Stomach (tissue), 8 donors: ENCODE measurements at regions not wholly inside any gene's neighbourhood (a gene's known extent, or its start where the extent isn't known, plus 50 kb on each side); places are given as distances from the start of the nearest gene placed in this dataset.

Source experiments
- DNase-seq, 2 donors: peaks; one replicate each; pipeline versions ENCODE4 v3.0.0 to v3.0.0-alpha.2; 2013 to 2019
- H3K27ac ChIP-seq, 5 donors: fragments of 200-600 bp in 4 of 5; sonication (generic) in 4 of 5; one replicate each; pipeline ENCODE4 v1.5.1; 2013 to 2019; ENCODE audit warnings: mild to moderate bottlenecking in 1 of 5, moderate library complexity in 1 of 5
- H3K27me3 ChIP-seq, 3 donors: fragments of 200-600 bp; sonication (generic); one replicate each; pipeline ENCODE4 v1.5.1; 2017 to 2019; ENCODE audit warnings: mixed run types in 1 of 3
- H3K36me3 ChIP-seq, 4 donors: fragments of 200-600 bp; sonication (generic); 1 replicate in 3 of 4; 2 replicates in 1 of 4; pipeline ENCODE4 v1.5.1; 2016 to 2019
- H3K4me1 ChIP-seq, 4 donors: fragments of 200-600 bp; sonication (generic); one replicate each; pipeline ENCODE4 v1.5.1; 2016 to 2019
- H3K4me3 ChIP-seq, 4 donors: fragments of 200-600 bp; sonication (generic) in 3 of 4; one replicate each; pipeline ENCODE4 v1.5.1; 2016 to 2019; ENCODE audit warnings: mild to moderate bottlenecking in 1 of 4
- H3K9me3 ChIP-seq, 4 donors: fragments of 200-600 bp; sonication (generic); one replicate each; pipeline ENCODE4 v1.5.1; 2016 to 2019
- EP300 ChIP-seq: sonication (generic); formaldehyde crosslinking; IDR thresholded peaks from one replicate; pipeline ENCODE4 v1.6.1; 2017; ENCODE audit warnings: antibody characterized with exemption
- POLR2A ChIP-seq, 4 donors: fragments of 450-650 bp; IDR thresholded peaks; one replicate each; pipeline ENCODE4 v1.6.1; 2016; ENCODE audit warnings: antibody characterized with exemption in 4 of 4, control low read depth in 2 of 4, mild to moderate bottlenecking in 1 of 4, moderate library complexity in 1 of 4
- POLR2AphosphoS5 ChIP-seq, 3 donors: sonication (generic); formaldehyde crosslinking; IDR thresholded peaks; one replicate each; pipeline ENCODE4 v1.6.1; 2016; ENCODE audit warnings: antibody characterized with exemption in 3 of 3
- WGBS, 5 donors: extraction: QIAGEN DNeasy Blood & Tissue Kit in 3 of 5; methylation state at CpG; one replicate each; pipeline versions ENCODE4 v1.1.5 to v1.1.7; 2013 to 2018; 5-methylcytosine and 5-hydroxymethylcytosine counted together
- intact Hi-C: fragments of 100-400 bp; cut with DNase I; formaldehyde crosslinking; loops from one replicate; pipeline ENCODE4 v1.15.1; 2023; ENCODE audit warnings: low total_unique reads
- TF ChIP-seq, protein P1 (sequence below), 7 experiments: fragments of 450-650 bp in 4 of 7; fragments of 200-600 bp in 3 of 7; sonication (generic) in 3 of 7; IDR thresholded peaks; one replicate each; pipeline ENCODE4 v1.5.1; 2016 to 2019; ENCODE audit warnings: antibody characterized with exemption in 7 of 7, control low read depth in 2 of 7, mild to moderate bottlenecking in 1 of 7
- donor health status: healthy with polysubstance abuse.
- donor health status: Bipolar disorder and iron deficiency.
- donor health status: healthy.

DNA sequence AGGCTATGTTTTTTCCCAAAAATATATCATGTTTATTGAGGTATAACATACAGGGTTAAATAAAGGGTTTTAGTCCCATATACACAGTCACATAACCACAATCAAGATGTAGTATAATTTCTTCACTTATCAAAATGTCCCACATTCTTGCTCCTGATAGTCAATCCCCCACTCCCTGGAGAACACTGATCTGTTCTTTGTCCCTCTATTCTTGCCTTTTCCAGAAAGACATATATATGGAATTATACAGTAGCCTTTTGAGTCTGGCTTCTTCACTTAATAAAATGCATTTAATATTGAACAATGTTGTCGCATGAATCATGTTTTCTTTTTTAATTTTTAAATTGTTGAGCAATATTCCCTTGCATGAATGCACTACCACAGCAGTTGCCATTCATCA, 1059.7 kb downstream of the TSN start:
- 83 to 95% (median 88%) methylated on average over 1 of the region's 1 CpG for WGBS, 5 donors
- Histone ChIP-seq H3K4me3 (no peak overlapping the region), H3K36me3 (no peaks in the 10 kb centered on the region), H3K27me3 (no peaks in the 10 kb centered on the region), H3K27ac (no peak overlapping the region), H3K9me3 (peaks cover 0 to 4% (median 0%) of the 10 kb centered on the region in 4 donors), H3K4me1 (no peaks in the 10 kb centered on the region)
- intact Hi-C loops = no loop called here
- no peak for TF ChIP-seq POLR2A (IDR thresholded peaks at IDR 0.05)
- TF ChIP-seq, protein P1, sequence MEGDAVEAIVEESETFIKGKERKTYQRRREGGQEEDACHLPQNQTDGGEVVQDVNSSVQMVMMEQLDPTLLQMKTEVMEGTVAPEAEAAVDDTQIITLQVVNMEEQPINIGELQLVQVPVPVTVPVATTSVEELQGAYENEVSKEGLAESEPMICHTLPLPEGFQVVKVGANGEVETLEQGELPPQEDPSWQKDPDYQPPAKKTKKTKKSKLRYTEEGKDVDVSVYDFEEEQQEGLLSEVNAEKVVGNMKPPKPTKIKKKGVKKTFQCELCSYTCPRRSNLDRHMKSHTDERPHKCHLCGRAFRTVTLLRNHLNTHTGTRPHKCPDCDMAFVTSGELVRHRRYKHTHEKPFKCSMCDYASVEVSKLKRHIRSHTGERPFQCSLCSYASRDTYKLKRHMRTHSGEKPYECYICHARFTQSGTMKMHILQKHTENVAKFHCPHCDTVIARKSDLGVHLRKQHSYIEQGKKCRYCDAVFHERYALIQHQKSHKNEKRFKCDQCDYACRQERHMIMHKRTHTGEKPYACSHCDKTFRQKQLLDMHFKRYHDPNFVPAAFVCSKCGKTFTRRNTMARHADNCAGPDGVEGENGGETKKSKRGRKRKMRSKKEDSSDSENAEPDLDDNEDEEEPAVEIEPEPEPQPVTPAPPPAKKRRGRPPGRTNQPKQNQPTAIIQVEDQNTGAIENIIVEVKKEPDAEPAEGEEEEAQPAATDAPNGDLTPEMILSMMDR (IDR thresholded peaks at IDR 0.05) = no peak
- no peak for TF ChIP-seq POLR2AphosphoS5 (IDR thresholded peaks at IDR 0.05)
- no peak for TF ChIP-seq EP300
- no peak for DNase-seq

DNA sequence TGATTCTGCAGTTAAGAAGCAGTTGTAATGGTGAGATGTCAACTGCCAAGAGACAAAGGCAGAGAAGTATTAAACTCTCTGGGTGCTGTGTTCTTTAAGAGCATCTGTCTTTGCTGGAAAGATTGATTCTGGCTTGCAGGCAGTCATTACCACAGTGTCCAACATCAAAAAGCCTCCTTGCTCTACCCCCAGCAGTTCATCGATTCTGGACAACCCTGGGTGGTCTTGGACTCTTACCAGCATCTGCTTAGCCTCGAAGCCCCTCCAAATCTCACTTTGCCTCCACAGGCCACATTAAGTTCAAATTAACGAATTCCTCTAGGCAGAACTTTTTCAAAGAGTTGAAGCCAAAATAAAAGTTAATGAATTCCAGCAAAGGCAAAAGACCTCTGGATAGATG, 1061.4 kb downstream of the TSN start:
- intact Hi-C loops = no loop called here
- no peaks in the 10 kb centered on the region for H3K9me3 ChIP-seq
- WGBS, 5 donors = 44 to 67% (median 55%) methylated on average over 3 of the region's 3 CpGs
- no peaks in the 10 kb centered on the region for H3K36me3 ChIP-seq
- no peaks in the 10 kb centered on the region for H3K27me3 ChIP-seq
- TF ChIP-seq POLR2AphosphoS5 (IDR thresholded peaks at IDR 0.05) = no peak
- TF ChIP-seq, protein P1 (IDR thresholded peaks at IDR 0.05) = no peak
- no peak for TF ChIP-seq EP300
- TF ChIP-seq POLR2A (IDR thresholded peaks at IDR 0.05) = no peak
- H3K4me1 ChIP-seq = no peaks in the 10 kb centered on the region
- peak in 1 of 2 donors; percentile 12 for DNase-seq
- no peak overlapping the region for H3K4me3 ChIP-seq
- no peak overlapping the region for H3K27ac ChIP-seq

DNA sequence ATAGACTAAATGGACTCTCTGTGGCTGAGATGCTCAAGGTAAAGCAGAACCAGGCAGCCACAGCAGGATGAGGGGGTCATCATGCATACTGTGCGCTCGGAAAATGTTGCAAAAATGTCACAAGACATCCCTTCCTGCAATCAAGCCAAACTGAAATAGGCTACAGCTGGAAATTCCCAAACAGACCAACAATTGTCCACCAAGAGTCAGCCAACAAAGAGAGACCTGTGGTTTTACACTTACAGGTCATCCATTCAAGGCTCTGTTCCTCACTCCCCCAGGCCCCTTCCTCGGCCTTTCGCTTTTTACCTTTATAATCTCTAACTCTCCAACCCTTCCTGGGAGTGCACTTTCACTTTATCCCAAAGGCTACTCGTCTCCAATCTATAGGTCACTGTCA, 1066.9 kb downstream of the TSN start:
- intact Hi-C loops = no loop called here
- 81 to 89% (median 86%) methylated on average over 5 of the region's 5 CpGs for WGBS, 5 donors
- Histone ChIP-seq H3K4me1 (no peaks in the 10 kb centered on the region), H3K27ac (no peak overlapping the region), H3K36me3 (no peaks in the 10 kb centered on the region), H3K27me3 (no peaks in the 10 kb centered on the region), H3K9me3 (no peaks in the 10 kb centered on the region), H3K4me3 (no peak overlapping the region)
- TF ChIP-seq POLR2A (IDR thresholded peaks at IDR 0.05) (no peak), EP300 (no peak), POLR2AphosphoS5 (IDR thresholded peaks at IDR 0.05) (no peak)
- TF ChIP-seq, protein P1 (IDR thresholded peaks at IDR 0.05) = no peak
- DNase-seq = no peak

DNA sequence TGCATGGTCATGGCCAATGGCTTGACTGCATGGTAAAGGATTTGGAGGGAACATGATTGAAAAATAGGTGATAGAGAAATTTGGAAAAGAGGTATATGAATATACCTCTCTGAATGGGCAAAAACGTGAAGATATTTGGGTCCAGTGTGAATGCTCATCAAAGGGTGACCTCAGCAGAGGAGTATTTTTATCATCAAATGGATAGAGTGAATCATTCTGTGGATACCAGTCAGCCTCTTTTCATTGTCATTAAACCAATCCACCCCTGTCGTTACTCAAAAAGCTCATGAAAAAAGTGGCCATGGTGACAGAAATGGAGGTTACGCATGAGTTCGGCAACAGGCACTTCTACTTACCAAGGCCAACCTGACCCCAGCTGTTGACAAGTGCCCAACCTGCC, 1074.7 kb downstream of the TSN start:
- TF ChIP-seq POLR2AphosphoS5 (IDR thresholded peaks at IDR 0.05) = no peak
- no peak for TF ChIP-seq EP300
- no peak for TF ChIP-seq POLR2A (IDR thresholded peaks at IDR 0.05)
- TF ChIP-seq, protein P1 (IDR thresholded peaks at IDR 0.05) = no peak
- no peak for DNase-seq
- H3K27me3 ChIP-seq = no peaks in the 10 kb centered on the region
- no peak overlapping the region for H3K4me3 ChIP-seq
- no peaks in the 10 kb centered on the region for H3K4me1 ChIP-seq
- WGBS, 5 donors = 83 to 90% (median 86%) methylated on average over 4 of the region's 4 CpGs
- intact Hi-C loops = no loop called here
- H3K27ac ChIP-seq = no peak overlapping the region
- H3K36me3 ChIP-seq = no peaks in the 10 kb centered on the region
- no peaks in the 10 kb centered on the region for H3K9me3 ChIP-seq
